Skeletal muscle satellite cell (primary cell): ENCODE measurements at regions not wholly inside any gene's neighbourhood (a gene's known extent, or its start where the extent isn't known, plus 50 kb on each side); places are given as distances from the start of the nearest gene placed in this dataset.
"Not testable (repeated sequence)": the region's sequence is repeated elsewhere in the genome, so short reads cannot be mapped to it uniquely, and the experiment has no call there.

Experiments
- H3K27me3 ChIP-seq: 2 replicates; pipeline ENCODE4 v1.7.0; 2013; ENCODE audit warnings: low read length; ENCODE audit not compliant: control insufficient read depth, insufficient read depth
- H3K36me3 ChIP-seq: 2 replicates; pipeline ENCODE4 v1.7.0; 2013; ENCODE audit warnings: mild to moderate bottlenecking, control low read depth, low read length; ENCODE audit not compliant: insufficient read depth
- H3K4me1 ChIP-seq: 2 replicates; pipeline ENCODE4 v1.7.0; 2013; ENCODE audit warnings: low read length; ENCODE audit not compliant: control insufficient read depth, insufficient read depth
- H3K4me2 ChIP-seq: 2 replicates; pipeline ENCODE4 v1.7.0; 2013; ENCODE audit warnings: mild to moderate bottlenecking, low read length
- H3K4me3 ChIP-seq: 2 replicates; pipeline ENCODE4 v1.7.0; 2013; ENCODE audit warnings: low read length
- H3K9ac ChIP-seq: 2 replicates; pipeline ENCODE4 v1.7.0; 2013; ENCODE audit warnings: mild to moderate bottlenecking, low read depth, low read length, moderate library complexity
- H3K9me3 ChIP-seq: replicated peaks from 2 replicates; pipeline ENCODE4 v1.7.0; 2013; ENCODE audit warnings: mild to moderate bottlenecking, control low read depth, low read length

- H3K36me3 ChIP-seq: no peaks in the 10 kb centered on the region
Measured at GRCh38 chr3:117843356-117843755, 1133.8 kb downstream of the TUSC7 start.

GRCh38 chr3:117844676-117845075 lies 1135.1 kb downstream of the TUSC7 start:
- Histone ChIP-seq H3K4me3 (no peak overlapping the region), H3K9me3 (no peaks in the 10 kb centered on the region), H3K4me1 (no peaks in the 10 kb centered on the region), H3K4me2 (no peak overlapping the region), H3K27me3 (no peaks in the 10 kb centered on the region), H3K9ac (no peak overlapping the region), H3K36me3 (no peaks in the 10 kb centered on the region)

More at GRCh38 chr3:117843356-117843755, 1133.8 kb downstream of the TUSC7 start:
- Histone ChIP-seq H3K9ac (no peak overlapping the region), H3K9me3 (no peaks in the 10 kb centered on the region), H3K4me1 (no peaks in the 10 kb centered on the region), H3K4me2 (no peak overlapping the region), H3K4me3 (no peak overlapping the region), H3K27me3 (no peaks in the 10 kb centered on the region)

- no peak overlapping the region for H3K4me3 ChIP-seq
- H3K9me3 ChIP-seq: no peaks in the 10 kb centered on the region
- H3K27me3 ChIP-seq: no peaks in the 10 kb centered on the region
- H3K4me2 ChIP-seq: no peak overlapping the region
- H3K9ac ChIP-seq: no peak overlapping the region
- no peaks in the 10 kb centered on the region for H3K36me3 ChIP-seq
- H3K4me1 ChIP-seq: no peaks in the 10 kb centered on the region
Measured at GRCh38 chr3:117846238-117846637, 1136.7 kb downstream of the TUSC7 start.

GRCh38 chr3:117848606-117849005 lies 1139.0 kb downstream of the TUSC7 start:
- Histone ChIP-seq H3K4me3 (no peak overlapping the region), H3K4me1 (no peaks in the 10 kb centered on the region), H3K4me2 (no peak overlapping the region), H3K9me3 (no peaks in the 10 kb centered on the region), H3K9ac (no peak overlapping the region), H3K27me3 (no peaks in the 10 kb centered on the region), H3K36me3 (no peaks in the 10 kb centered on the region)

- Histone ChIP-seq H3K36me3 (no peaks in the 10 kb centered on the region), H3K9me3 (no peaks in the 10 kb centered on the region), H3K4me2 (no peak overlapping the region), H3K4me3 (no peak overlapping the region), H3K9ac (no peak overlapping the region), H3K27me3 (no peaks in the 10 kb centered on the region), H3K4me1 (no peaks in the 10 kb centered on the region)
Measured at GRCh38 chr3:117853923-117854668, 1144.5 kb downstream of the TUSC7 start.

- Histone ChIP-seq H3K27me3 (no peaks in the 10 kb centered on the region), H3K4me2 (no peak overlapping the region), H3K9me3 (no peaks in the 10 kb centered on the region), H3K4me3 (no peak overlapping the region), H3K9ac (no peak overlapping the region), H3K36me3 (no peaks in the 10 kb centered on the region), H3K4me1 (no peaks in the 10 kb centered on the region)
Measured at GRCh38 chr3:117856354-117856753, 1146.8 kb downstream of the TUSC7 start.

GRCh38 chr3:117863146-117863545 lies 1153.6 kb downstream of the TUSC7 start:
- Histone ChIP-seq H3K4me3 (no peak overlapping the region), H3K9me3 (no peaks in the 10 kb centered on the region), H3K9ac (no peak overlapping the region), H3K4me1 (no peaks in the 10 kb centered on the region), H3K36me3 (no peaks in the 10 kb centered on the region), H3K27me3 (no peaks in the 10 kb centered on the region), H3K4me2 (no peak overlapping the region)

GRCh38 chr3:117865338-117865737 lies 1155.8 kb downstream of the TUSC7 start:
- Histone ChIP-seq H3K4me3 (no peak overlapping the region), H3K9me3 (no peaks in the 10 kb centered on the region), H3K4me2 (no peak overlapping the region), H3K27me3 (no peaks in the 10 kb centered on the region), H3K36me3 (no peaks in the 10 kb centered on the region), H3K4me1 (no peaks in the 10 kb centered on the region), H3K9ac (no peak overlapping the region)

- no peak overlapping the region for H3K4me2 ChIP-seq
- H3K9ac ChIP-seq: no peak overlapping the region
- H3K36me3 ChIP-seq: no peaks in the 10 kb centered on the region
- no peaks in the 10 kb centered on the region for H3K27me3 ChIP-seq
- no peaks in the 10 kb centered on the region for H3K4me1 ChIP-seq
- H3K9me3 ChIP-seq: no peaks in the 10 kb centered on the region
- H3K4me3 ChIP-seq: no peak overlapping the region
Measured at GRCh38 chr3:117868766-117869165, 1159.2 kb downstream of the TUSC7 start.

- Histone ChIP-seq H3K36me3 (no peaks in the 10 kb centered on the region), H3K9me3 (no peaks in the 10 kb centered on the region), H3K4me2 (no peak overlapping the region), H3K4me3 (no peak overlapping the region), H3K27me3 (no peaks in the 10 kb centered on the region), H3K4me1 (no peaks in the 10 kb centered on the region), H3K9ac (no peak overlapping the region)
Measured at GRCh38 chr3:117871934-117872333, 1162.4 kb downstream of the TUSC7 start.

- not testable (repeated sequence) for H3K4me3 ChIP-seq, H3K9me3 ChIP-seq, H3K9ac ChIP-seq, H3K4me1 ChIP-seq, H3K36me3 ChIP-seq, H3K27me3 ChIP-seq, H3K4me2 ChIP-seq
Measured at GRCh38 chr3:117872594-117873248, 1161.9 kb downstream of the IGSF11 start.

- no peaks in the 10 kb centered on the region for H3K9me3 ChIP-seq
- H3K4me1 ChIP-seq: no peaks in the 10 kb centered on the region
- H3K4me2 ChIP-seq: no peak overlapping the region
- H3K9ac ChIP-seq: no peak overlapping the region
- no peaks in the 10 kb centered on the region for H3K36me3 ChIP-seq
- H3K27me3 ChIP-seq: no peaks in the 10 kb centered on the region
- no peak overlapping the region for H3K4me3 ChIP-seq
Measured at GRCh38 chr3:117873249-117873600, 1161.4 kb downstream of the IGSF11 start.
